Gastrocnemius medialis (tissue), 4 donors: ENCODE measurements at regions not wholly inside any gene's neighbourhood (a gene's known extent, or its start where the extent isn't known, plus 50 kb on each side); places are given as distances from the start of the nearest gene placed in this dataset.

Experiments
- ATAC-seq, 2 donors: fragments of 150-250 bp; one replicate each; pipeline ENCODE4 v1.9.1; 2016
- DNase-seq, 2 donors: peaks; one replicate each; pipeline ENCODE4 v3.0.0-alpha.2; 2019
- H3K27ac ChIP-seq, 4 donors: fragments of 200-600 bp; sonication (generic); 1 replicate in 1 of 4; 2 replicates in 3 of 4; pipeline ENCODE4 v1.5.1; 2016 to 2018; ENCODE audit warnings: mild to moderate bottlenecking in 2 of 4, moderate library complexity in 1 of 4
- H3K27me3 ChIP-seq, 3 donors: fragments of 200-600 bp; sonication (generic) in 2 of 3; 1 replicate in 1 of 3; 2 replicates in 2 of 3; pipeline versions ENCODE4 v1.5.1 to v1.6.0; 2016 to 2019; ENCODE audit warnings: mild to moderate bottlenecking in 1 of 3, moderate library complexity in 1 of 3
- H3K36me3 ChIP-seq, 2 donors: fragments of 200-600 bp; sonication (generic) in 1 of 2; one replicate each; pipeline ENCODE4 v1.5.1; 2017 to 2018
- H3K4me1 ChIP-seq, 2 donors: fragments of 200-600 bp; sonication (generic) in 1 of 2; one replicate each; pipeline ENCODE4 v1.5.1; 2016 to 2017; ENCODE audit warnings: mild to moderate bottlenecking in 2 of 2
- H3K4me3 ChIP-seq, 4 donors: fragments of 200-600 bp; sonication (generic) in 3 of 4; 1 replicate in 1 of 4; 2 replicates in 3 of 4; pipeline ENCODE4 v1.5.1; 2016 to 2019; ENCODE audit warnings: mild to moderate bottlenecking in 2 of 4
- H3K9me3 ChIP-seq, 3 donors: fragments of 200-600 bp; sonication (generic) in 2 of 3; 1 replicate in 1 of 3; 2 replicates in 2 of 3; pipeline ENCODE4 v1.5.1; 2016 to 2019
- POLR2A ChIP-seq, 2 donors: fragments of 450-650 bp; IDR thresholded peaks; one replicate each; pipeline ENCODE4 v1.6.1; 2017; ENCODE audit warnings: antibody characterized with exemption in 2 of 2, mild to moderate bottlenecking in 2 of 2, moderate library complexity in 2 of 2
- in situ Hi-C, 4 donors: fragments of 200-750 bp; cut with MboI; loops; one replicate each; pipeline versions ENCODE4 v1.15.0 to v1.8.0; 2017; ENCODE audit warnings: low sequenced_read_pairs in 4 of 4
- intact Hi-C: fragments of 100-400 bp; cut with DNase I; formaldehyde crosslinking; loops from one replicate; pipeline ENCODE4 v1.15.1; 2023; ENCODE audit warnings: low total_unique reads
- TF ChIP-seq, protein P1 (sequence below), 5 experiments: fragments of 450-650 bp in 3 of 5; fragments of 200-600 bp in 2 of 5; sonication (generic) in 2 of 5; IDR thresholded peaks in 4 of 5; conservative IDR thresholded peaks in 1 of 5; 1 replicate in 4 of 5; 2 replicates in 1 of 5; pipeline ENCODE4 v1.5.1; 2016 to 2019; ENCODE audit warnings: antibody characterized with exemption in 5 of 5, mild to moderate bottlenecking in 3 of 5, moderate library complexity in 3 of 5

- H3K27me3 ChIP-seq = no peaks in the 10 kb centered on the region
- DNase-seq (no peak), ATAC-seq (no peak)
- intact Hi-C loops = loop anchor here (5.0 kb wide), 1 partner anchor 42 kb away; no protein-coding TSS in a partner anchor
- no peaks in the 10 kb centered on the region for H3K4me1 ChIP-seq
- no peak overlapping the region for H3K4me3 ChIP-seq
- no peaks in the 10 kb centered on the region for H3K9me3 ChIP-seq
- H3K36me3 ChIP-seq = no peaks in the 10 kb centered on the region
- TF ChIP-seq, protein P1, sequence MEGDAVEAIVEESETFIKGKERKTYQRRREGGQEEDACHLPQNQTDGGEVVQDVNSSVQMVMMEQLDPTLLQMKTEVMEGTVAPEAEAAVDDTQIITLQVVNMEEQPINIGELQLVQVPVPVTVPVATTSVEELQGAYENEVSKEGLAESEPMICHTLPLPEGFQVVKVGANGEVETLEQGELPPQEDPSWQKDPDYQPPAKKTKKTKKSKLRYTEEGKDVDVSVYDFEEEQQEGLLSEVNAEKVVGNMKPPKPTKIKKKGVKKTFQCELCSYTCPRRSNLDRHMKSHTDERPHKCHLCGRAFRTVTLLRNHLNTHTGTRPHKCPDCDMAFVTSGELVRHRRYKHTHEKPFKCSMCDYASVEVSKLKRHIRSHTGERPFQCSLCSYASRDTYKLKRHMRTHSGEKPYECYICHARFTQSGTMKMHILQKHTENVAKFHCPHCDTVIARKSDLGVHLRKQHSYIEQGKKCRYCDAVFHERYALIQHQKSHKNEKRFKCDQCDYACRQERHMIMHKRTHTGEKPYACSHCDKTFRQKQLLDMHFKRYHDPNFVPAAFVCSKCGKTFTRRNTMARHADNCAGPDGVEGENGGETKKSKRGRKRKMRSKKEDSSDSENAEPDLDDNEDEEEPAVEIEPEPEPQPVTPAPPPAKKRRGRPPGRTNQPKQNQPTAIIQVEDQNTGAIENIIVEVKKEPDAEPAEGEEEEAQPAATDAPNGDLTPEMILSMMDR (IDR thresholded peaks at IDR 0.05 in 4 of 5, conservative IDR thresholded peaks at IDR 0.05 in 1 of 5) = no peak
- no peak for TF ChIP-seq POLR2A (IDR thresholded peaks at IDR 0.05)
- no peak overlapping the region for H3K27ac ChIP-seq
- in situ Hi-C loops = no loop called here
These were observed 297.3 kb upstream of the RASA1 start for GRCh38 chr5:86970361-86970760.

GRCh38 chr5:86971034-86971571 lies 296.6 kb upstream of the RASA1 start:
- no peak for DNase-seq
- Histone ChIP-seq H3K4me1 (no peaks in the 10 kb centered on the region), H3K27me3 (no peaks in the 10 kb centered on the region), H3K4me3 (no peak overlapping the region), H3K27ac (no peak overlapping the region), H3K9me3 (no peaks in the 10 kb centered on the region), H3K36me3 (no peaks in the 10 kb centered on the region)
- ATAC-seq = peak in 1 of 2 donors; percentile 52
- intact Hi-C loops = loop anchor here (5.0 kb wide), 1 partner anchor 41 kb away; no protein-coding TSS in a partner anchor
- in situ Hi-C loops = no loop called here
- TF ChIP-seq, protein P1 (IDR thresholded peaks at IDR 0.05 in 4 of 5, conservative IDR thresholded peaks at IDR 0.05 in 1 of 5) = no peak
- no peak for TF ChIP-seq POLR2A (IDR thresholded peaks at IDR 0.05)

- DNase-seq = no peak
- Histone ChIP-seq H3K27ac (no peak overlapping the region), H3K36me3 (no peaks in the 10 kb centered on the region), H3K4me3 (no peak overlapping the region), H3K9me3 (no peaks in the 10 kb centered on the region), H3K4me1 (no peaks in the 10 kb centered on the region), H3K27me3 (no peaks in the 10 kb centered on the region)
- intact Hi-C loops (loop anchor here (5.0 kb wide), 1 partner anchor 37 kb away; no protein-coding TSS in a partner anchor), in situ Hi-C loops (no loop called here)
- TF ChIP-seq, protein P1 (IDR thresholded peaks at IDR 0.05 in 4 of 5, conservative IDR thresholded peaks at IDR 0.05 in 1 of 5) = no peak
- TF ChIP-seq POLR2A (IDR thresholded peaks at IDR 0.05) = no peak
- peak in 1 of 2 donors; percentile 45 for ATAC-seq
These were observed 292.7 kb upstream of the RASA1 start for GRCh38 chr5:86974955-86975354.

DNA sequence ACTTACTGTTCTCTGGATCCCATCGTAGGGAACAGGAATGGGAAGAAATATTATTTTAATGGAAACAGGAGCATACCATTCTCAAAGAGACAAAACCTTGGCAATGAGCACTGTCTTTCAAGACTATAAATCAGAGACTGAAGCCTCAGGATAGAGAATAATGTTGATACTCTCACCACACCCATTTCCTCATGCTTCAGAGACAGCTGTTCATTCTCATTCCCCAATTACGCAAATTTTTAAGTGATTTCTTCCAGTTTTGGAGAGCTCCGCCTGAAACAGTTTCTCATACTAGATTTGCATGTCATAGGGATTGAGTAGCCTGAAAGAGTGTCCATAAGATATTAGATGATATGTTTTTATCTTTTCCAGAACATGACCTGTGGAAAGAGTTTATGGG lies 290.5 kb upstream of the RASA1 start:
- ATAC-seq (peak; percentile 60), DNase-seq (no peak)
- Histone ChIP-seq H3K27me3 (no peaks in the 10 kb centered on the region), H3K27ac (no peak overlapping the region), H3K4me1 (no peaks in the 10 kb centered on the region), H3K9me3 (no peaks in the 10 kb centered on the region), H3K36me3 (no peaks in the 10 kb centered on the region), H3K4me3 (no peak overlapping the region)
- in situ Hi-C loops (no loop called here), intact Hi-C loops (no loop called here)
- TF ChIP-seq POLR2A (IDR thresholded peaks at IDR 0.05) = no peak
- TF ChIP-seq, protein P1 (IDR thresholded peaks at IDR 0.05 in 4 of 5, conservative IDR thresholded peaks at IDR 0.05 in 1 of 5) = no peak

GRCh38 chr5:86977808-86978207 lies 289.9 kb upstream of the RASA1 start:
- Histone ChIP-seq H3K4me1 (no peaks in the 10 kb centered on the region), H3K9me3 (no peaks in the 10 kb centered on the region), H3K36me3 (no peaks in the 10 kb centered on the region), H3K27me3 (no peaks in the 10 kb centered on the region), H3K27ac (no peak overlapping the region), H3K4me3 (no peak overlapping the region)
- no peak for DNase-seq
- no peak for TF ChIP-seq POLR2A (IDR thresholded peaks at IDR 0.05)
- TF ChIP-seq, protein P1 (IDR thresholded peaks at IDR 0.05 in 4 of 5, conservative IDR thresholded peaks at IDR 0.05 in 1 of 5) = no peak
- in situ Hi-C loops = no loop called here
- intact Hi-C loops = no loop called here
- ATAC-seq = no peak
